AG08396 (cell line): ENCODE measurements at regions not wholly inside any gene's neighbourhood (a gene's known extent, or its start where the extent isn't known, plus 50 kb on each side); places are given as distances from the start of the nearest gene placed in this dataset.
"Not testable (repeated sequence)": the region's sequence is repeated elsewhere in the genome, so short reads cannot be mapped to it uniquely, and the experiment has no call there.

ENCODE experiments used
- DNase-seq: peaks from one replicate; pipeline ENCODE4 v3.0.0; 2012; ENCODE audit warnings: low spot score, mixed read lengths

DNA sequence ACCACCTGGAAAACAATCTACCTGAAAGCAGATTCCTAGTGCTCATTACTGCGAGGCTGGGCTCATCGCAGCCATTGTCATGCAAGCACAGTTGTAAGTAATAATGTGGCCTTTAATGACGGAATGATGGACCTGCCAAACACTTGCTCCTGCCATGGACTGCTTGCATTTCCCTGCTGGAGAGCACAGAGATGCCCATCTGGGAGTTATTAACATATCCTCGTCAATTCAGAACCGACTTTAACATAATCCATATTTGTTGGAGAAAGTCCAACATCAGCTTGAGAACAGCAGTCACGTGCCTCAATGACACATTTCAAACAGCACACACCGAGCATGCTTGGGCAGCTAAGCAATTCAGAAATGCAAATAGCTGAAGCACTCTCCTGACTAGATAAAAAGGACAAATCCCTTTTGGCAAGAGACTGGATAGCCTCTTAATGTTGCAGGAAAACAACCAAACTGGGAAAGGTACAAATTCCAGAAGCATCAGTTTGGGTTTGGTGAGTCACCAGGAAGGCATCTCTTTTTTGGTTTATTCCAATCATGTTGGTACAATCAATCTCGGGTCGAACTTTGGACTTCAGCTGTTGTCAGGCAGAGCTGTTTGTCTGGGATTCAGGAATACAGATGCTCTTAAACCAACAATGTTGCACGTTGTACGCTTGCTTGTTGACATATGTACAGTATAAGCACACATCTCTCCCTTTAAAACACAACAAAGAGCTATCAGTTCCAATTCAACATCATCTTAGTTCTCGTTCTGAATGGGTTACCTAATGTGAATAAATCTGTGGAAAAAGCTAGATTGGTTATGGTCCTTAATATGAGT lies 395.8 kb downstream of the LNPK start:
- DNase-seq = no peak

DNA sequence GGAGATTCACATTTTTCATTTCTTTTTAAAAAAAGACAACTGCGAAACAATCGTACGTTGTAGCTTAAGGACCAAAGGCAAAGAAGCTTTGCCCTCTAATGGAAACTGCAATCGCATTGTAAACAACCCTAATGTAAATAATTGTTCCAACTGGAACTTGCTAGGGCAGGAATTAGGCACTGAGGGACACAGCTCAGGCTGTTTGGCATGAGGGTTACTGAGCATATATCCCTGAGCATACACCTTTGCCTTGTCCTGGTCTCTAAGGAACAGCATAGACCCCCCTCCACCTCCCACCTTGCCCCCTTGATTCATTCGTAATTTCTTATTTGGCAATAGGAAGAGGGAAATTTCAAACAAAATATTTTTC lies 396.4 kb downstream of the LNPK start:
- no peak for DNase-seq

DNA sequence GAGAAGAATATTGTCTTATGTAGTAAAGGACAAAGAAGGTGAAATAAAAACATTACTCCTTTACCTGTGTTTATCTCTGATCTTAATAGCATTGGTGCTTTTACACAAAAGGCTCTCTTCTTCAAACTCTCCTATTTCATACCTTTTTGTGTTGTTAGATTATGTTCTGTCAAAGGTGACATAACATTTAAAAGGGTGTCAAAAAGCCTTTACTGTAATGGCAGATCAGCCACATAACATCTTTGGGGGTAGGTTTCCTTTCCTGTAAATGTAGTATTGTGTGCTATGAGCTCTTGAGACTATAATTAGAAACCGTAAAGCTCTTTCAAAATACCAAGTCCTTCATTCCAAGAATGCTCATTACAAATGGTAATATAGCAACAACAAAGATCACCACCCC lies 400.1 kb downstream of the LNPK start:
- DNase-seq = no peak

DNA sequence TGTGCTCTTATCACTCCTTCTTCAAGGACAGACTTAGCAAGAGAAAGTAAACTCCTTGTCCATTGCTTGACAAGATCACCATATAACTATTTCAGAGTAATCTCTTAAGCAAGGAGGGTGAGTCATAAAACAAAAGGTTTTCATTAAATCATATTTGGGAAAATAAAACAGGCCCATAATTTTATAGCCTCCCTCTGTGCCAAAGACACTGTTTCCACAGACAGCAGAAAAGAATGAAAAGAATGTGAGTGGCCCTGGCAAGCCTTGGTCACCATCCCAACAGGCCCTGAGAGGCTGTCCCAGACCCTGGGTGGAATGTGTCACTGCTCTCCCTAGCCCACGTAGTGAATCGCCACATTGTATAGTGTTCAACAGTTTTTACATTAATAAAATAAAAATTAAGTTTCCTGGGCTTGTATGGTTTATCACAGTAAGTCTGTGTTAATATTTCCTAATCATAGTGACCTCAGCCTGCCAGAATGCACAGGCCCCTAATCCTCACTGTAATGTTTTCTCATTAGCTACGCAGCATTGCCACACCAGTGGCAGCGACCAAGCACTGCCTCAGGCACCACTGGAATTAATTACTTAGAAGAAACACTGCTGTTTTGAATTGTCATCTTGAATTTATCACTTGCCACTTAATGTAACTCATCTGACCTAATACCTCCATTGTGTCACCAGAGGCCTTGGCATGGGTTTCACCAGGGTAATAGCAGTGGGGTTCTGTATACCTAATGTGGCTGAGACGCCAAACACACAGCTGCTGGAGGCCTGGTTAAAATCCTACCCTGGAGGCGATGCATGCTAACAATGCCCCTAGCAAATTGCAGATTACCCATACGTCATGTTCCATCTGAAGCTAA lies 401.9 kb downstream of the LNPK start:
- DNase-seq = no peak

DNA sequence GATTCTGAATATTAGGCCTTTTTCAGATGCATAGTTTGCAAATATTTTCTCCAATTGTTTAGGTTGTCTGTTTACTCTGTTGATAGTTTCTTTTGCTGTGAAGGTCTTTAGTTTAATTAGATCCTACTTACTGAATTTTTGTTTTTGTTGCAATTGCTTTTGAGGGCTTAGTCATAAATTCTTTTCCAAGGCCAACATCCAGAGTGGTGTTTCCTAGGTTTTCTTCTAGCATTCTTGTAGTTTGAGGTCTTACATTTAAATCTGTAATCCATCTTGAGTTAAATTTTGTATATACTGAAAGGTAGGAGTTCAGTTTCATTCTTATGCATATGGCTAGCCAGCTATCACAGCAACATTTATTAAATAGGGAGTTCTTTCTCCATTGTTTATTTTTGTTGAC lies 404.8 kb downstream of the LNPK start:
- DNase-seq = no peak

DNA sequence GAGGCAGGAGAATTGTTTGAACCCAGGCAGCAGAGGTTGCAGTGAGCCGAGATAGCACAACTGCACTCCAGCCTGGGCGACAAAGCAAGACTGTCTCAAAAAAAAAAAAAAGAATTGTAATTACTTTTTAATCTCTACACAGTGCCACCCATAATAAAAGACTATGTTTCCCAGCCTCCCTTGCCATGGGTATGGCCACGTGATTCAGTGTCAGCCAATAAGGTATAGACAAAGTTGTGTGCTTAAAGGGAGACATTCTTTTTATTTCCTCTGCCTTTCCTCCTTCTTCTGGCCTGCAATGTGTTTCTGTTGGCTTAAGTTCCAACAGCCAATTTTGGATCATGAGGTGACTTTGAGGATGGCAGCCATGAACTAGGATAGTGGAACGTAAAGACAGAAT lies 406.9 kb downstream of the LNPK start:
- DNase-seq = no peak

DNA sequence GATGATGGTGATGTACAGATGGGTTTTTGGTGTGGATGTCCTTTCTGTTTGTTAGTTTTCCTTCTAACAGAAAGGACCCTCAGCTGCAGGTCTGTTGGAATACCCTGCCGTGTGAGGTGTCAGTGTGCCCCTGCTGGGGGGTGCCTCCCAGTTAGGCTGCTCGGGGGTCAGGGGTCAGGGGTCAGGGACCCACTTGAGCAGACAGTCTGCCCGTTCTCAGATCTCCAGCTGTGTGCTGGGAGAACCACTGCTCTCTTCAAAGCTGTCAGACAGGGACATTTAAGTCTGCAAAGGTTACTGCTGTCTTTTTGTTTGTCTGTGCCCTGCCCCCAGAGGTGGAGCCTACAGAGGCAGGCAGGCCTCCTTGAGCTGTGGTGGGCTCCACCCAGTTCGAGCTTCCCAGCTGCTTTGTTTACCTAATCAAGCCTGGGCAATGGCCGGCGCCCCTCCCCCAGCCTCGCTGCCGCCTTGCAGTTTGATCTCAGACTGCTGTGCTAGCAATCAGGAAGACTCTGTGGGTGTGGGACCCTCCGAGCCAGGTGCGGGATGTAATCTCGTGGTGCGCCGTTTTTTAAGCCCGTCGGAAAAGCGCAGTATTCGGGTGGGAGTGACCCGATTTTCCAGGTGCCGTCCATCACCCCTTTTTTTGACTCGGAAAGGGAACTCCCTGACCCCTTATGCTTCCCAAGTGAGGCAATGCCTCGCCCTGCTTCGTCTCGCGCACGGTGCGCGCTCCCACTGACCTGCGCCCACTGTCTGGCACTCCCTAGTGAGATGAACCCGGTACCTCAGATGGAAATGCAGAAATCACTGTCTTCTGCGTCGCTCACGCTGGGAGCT lies 408.2 kb downstream of the LNPK start:
- DNase-seq = not testable (repeated sequence)

DNA sequence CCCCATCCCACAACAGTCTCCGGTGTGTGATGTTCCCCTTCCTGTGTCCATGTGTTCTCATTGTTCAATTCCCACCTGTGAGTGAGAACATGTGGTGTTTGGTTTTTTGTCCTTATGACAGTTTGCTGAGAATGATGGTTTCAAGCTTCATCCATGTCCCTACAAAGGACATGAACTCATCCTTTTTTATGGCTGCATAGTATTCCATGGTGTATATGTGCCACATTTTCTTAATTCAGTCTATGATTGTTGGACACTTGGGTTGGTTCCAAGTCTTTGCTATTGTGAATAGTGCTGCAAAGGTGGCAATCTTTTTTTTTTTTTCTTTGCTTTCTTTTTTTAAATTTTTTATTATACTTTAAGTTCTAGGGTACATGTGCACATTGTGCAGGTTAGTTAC lies 406.7 kb upstream of the ATP5MC3 start:
- not testable (repeated sequence) for DNase-seq

DNA sequence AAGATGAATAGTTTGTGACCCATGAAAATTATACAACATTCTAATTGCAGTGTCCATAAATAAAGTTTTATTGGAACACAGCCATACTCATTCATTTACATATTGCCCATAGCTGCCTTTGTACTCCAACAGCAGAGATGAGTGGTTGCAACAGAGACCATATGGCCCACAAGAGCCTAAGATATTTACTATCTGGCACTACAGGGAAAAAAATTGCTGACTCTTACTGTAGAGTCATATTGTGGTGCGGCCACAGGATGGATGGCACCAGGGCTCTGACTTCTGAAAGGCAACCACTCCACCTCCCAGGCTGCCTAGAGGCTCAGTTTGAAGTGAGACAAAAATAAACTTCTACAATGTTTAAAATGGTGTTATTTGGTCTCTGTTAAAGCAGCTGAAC lies 404.0 kb upstream of the ATP5MC3 start:
- no peak for DNase-seq

DNA sequence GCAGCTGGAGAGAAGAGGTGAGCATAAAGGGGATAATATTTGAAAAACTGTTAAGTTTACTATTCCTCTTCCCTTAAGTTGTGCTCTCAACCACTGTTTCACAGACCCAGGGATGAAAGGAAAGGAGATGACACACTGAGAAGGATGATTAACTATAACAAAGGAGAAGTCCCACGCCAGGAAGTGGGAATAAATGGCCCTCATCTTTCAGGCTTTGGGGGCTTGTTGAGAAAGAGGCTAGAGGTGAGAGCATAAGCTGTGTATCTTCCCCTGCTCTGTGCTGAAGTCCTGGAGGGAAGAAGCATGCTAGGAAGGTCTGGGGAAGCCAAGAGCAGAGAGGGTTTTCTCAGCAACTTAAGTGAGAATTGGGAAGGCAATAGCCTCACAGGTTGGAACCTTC lies 399.1 kb upstream of the ATP5MC3 start:
- DNase-seq = no peak

DNA sequence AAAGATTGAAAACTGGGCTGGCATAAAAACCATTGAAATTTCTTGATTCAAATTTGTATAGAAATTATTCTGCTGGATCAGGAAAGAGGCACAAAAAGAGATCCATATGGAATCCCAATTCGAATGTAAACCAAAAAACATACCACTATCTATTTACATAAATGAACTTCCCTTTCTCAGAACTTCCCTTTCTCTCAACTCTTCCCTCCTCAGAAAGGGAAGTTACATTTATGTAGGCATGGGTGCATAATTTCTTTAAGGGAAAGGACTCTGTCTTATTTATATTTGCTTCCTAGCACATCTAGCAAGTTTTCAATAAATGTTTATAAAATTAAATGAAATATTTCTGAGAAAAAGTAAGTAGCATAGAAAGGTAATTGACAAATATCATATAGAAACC lies 398.1 kb upstream of the ATP5MC3 start:
- no peak for DNase-seq

DNA sequence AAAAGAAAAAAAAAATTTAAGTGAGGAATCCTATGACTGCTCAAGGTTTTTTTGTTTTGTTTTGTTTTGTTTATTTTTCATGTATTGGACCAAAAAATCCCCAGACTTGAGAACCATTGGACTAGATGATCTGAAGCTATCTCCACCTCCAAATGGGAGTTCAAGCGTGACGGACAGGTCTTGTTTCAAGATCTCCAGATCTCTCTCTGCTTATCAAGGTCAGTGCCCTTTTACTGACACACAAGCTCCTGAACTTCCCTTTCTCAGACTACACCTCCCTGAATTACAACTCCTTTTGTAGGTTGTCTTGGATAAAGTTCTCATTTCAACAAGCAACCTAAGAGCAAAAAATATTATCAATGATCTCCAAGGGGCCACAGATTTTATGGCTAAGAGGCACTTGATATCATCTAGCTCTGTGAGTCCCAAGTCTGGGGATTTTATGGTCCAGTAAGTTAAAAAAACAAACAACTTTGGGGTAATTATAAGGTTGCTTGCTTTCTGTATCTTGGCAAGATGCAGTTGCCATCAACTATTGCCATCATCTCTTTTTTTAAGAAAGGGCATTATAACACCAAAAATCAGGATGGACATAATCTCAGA lies 396.0 kb upstream of the ATP5MC3 start:
- no peak for DNase-seq

DNA sequence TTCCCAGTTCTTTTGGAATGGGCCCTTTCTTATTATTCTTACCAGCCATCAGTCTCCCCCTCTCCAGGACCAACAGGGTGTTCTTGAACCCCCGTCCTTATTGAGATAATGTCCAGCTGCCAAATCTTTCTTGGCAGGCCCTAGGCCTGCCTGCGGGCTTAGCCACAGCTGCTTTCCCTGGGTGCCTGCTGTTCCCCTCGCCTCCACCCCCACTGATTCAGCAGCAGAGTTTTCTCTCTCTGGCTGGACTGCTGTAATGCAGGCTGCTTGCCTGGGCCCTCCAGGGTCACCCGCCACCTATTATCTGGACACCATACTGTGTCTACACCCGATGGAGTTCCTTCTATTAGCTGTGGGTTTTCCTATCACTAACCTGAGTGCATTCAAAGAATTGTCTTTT lies 395.4 kb upstream of the ATP5MC3 start:
- no peak for DNase-seq

DNA sequence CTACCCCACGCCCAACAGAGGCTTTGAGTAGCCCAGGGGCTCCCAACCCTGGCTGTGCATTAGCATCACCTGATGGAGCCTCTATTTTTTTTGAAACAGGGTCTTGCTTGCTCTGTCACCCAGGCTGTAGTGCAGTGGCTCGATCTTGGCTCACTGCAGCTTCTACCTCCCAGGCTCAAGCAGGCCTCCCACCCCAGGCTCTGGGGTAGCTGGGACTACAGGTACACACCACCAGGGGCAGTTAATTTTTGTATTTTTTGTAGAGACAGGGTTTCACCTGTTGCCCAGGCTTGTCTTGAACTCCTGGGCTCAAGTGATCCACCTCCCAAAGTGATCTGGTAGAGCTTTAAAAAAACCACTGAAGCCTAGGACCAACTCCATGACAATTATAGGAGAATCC lies 394.8 kb upstream of the ATP5MC3 start:
- DNase-seq = no peak

DNA sequence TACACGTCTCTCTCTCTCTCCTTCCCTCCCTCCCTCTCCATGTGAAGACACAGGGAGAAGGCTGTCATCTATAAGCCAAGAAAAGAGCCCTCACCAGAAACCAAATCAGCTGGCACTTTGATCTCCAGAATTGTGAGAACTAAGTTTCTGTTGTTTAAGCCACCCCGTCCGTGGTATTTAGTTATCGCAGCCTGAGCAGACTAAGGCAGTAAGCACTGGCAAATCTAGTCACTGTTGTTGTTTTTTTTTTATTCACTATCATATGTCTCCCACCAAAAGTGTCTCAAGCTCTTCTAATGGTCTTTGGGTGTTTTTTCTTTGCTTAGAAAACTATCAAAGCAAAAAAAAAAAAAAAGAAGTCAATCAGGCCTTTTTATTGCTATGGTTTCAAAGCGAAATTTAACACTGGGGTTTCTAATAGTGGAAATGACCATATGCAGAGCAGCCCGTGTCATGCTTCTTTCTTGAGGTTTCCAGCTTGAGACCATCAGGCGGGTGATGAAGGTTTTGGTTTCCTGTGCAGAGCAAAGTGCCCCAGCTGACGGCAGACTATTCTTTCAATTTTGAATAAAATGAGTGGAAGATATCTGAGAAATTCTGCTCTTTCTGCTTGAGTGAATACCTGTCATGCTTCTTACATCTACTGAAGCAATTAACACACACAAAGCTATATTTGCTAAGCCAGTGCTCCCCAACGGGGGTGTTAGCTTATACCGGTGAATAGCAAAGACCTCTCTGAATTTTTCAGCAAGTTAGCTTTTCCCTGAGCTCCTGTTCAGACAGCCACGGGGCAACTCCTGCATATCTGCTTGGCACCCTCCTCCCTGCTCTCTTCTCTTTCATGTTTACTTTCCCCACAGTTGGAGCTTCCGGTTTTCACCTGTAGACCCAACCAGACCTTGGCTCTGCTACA lies 394.1 kb upstream of the ATP5MC3 start:
- no peak for DNase-seq

DNA sequence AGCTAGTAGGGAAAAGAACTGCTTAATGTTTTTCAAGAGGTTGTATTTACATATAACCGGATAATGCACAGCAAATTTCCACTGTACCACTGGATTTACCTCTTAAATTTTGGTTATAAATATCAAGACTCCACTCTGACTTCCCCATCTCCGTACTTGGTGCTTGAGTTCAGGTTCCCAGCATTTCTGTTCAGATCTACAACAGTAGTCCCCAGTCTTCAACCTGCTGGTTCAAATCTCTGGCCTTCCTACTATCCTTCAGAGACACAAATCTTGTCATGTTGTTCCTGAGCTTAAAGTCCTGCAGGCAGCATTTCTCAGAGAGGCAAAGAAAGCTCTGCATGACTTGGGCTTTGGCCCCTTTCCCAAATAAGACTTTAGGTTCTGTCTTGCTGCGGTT lies 392.6 kb upstream of the ATP5MC3 start:
- no peak for DNase-seq

DNA sequence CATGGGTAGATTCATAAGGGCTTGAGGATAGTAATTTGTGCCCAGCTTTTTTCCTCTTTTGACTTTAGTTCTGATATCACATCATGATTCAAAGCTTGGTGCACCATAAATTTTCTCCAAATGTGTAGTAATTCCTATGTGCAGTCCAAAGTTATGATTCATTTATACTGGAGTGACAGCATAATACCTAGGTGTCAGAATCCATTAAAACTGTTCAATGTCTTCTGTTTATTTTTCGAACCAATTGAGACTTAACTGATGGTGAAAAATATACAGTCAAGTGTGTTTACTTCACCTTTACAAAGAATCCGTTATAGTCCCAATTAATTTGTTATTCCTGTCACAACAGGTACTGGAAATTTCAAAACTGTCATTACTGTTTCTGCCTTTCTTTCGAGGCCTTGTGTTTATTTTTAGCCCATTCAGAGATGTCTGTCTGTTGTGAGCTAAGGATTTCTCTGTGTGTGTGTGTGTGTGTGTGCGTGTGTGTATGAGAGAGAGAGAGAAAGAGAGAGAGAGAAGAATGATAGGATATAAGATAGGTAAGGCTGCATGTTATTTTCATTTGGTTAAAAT lies 389.7 kb upstream of the ATP5MC3 start:
- no peak for DNase-seq

DNA sequence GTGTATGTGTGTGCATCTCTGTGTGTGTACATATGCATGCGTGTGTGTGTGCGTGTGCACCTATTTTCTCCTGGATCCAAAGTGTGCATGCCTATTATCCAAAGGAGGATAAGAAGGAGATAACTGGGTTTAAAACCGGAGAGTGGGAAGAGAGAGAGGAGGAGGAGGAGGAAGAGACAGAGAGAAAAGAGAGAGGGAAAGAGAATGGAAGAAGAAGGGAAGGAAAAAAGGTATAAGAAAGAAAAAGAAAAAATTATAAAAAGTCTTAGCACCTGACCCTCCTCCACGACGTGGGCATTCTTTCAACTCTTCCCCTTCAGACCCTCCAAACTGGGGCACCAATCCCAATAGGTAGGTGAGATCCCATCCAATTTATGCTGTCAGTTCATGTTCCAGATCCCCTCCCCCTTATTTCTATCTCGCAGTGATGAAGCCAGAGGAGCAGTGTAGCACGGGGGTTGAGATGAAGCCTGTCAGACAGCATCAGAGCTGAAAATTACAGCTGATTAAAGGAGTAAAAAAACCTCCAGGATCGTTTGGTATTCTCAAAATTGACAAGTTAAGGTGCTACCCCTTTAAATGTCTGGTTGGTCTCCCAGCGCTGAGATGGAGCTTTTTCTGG lies 386.7 kb upstream of the ATP5MC3 start:
- DNase-seq = no peak

DNA sequence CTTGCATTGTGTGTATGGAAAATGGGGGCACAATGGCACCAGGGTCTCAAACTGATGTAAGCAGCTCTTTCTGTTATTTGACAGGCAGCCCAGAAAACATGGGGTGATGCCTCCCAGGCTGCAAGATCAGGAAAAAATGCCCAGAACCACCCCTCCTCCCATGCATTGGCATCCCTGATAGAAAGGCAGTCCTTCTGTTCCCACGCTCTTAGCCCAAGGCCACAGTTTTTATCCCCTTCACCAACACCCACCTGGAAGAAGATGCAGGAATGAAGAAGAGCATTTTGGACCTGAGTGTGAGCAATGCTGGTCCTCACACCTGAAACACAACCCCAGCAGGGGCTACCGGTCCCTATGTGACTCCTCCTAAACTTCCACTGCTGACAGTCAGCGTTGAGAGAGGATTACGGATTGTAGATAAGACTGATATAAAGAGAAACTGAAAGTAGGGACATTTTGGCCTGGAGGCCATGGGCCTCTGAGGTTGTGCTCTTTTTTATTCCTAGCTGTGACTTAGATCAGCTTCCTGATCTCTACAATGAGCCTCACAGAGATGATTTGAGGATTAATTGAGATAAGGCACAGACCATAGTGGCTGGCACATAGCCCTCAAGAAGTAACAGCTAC lies 386.0 kb upstream of the ATP5MC3 start:
- DNase-seq = no peak
